Erythroblast (primary cell): ENCODE measurements at regions not wholly inside any gene's neighbourhood (a gene's known extent, or its start where the extent isn't known, plus 50 kb on each side); places are given as distances from the start of the nearest gene placed in this dataset.

Experiments
- GATA1 ChIP-seq: IDR thresholded peaks from 2 replicates; pipeline ENCODE4 v1.6.1; 2011; ENCODE audit warnings: low read depth, mild to moderate bottlenecking, control low read depth, low read length, moderate library complexity
- POLR2A ChIP-seq: IDR thresholded peaks from 2 replicates; pipeline ENCODE4 v1.6.1; 2011; ENCODE audit warnings: mild to moderate bottlenecking, low read length

DNA sequence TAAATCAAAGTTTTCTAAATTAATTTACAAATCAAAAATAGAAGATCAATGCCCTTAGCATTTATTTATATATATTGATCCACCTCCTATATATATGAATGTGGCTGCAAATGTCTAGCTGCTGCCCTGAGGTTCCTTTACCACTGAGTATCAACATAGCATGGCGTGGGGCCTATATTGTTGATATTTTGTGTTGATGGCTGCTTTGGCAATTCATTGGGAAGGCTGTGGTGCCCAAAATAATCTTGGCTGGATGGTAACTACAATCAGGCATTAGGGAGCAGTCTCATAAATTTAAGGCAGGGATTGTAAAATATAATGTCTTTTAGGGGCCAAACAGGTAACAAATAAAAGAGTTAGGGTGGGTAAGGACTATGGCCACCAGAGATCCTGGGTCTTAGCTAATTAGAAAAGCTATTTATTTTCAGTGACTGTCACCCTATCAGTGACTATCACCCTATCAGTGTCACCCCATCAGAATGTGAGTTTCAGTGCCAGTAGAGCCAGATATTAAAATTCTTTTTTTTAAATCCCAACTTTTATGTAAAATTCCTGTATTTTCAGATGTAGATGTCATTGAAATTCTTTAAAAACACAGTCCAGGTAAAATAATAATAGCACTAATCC, 190.7 kb upstream of the PCSK5 start:
- TF ChIP-seq POLR2A: no peak
- TF ChIP-seq GATA1: no peak
